Thyroid gland (tissue), 4 donors: ENCODE measurements at regions not wholly inside any gene's neighbourhood (a gene's known extent, or its start where the extent isn't known, plus 50 kb on each side); places are given as distances from the start of the nearest gene placed in this dataset.

Source experiments
- DNase-seq, 2 donors: peaks; one replicate each; pipeline ENCODE4 v3.0.0-alpha.2; 2019
- H3K27ac ChIP-seq, 3 donors: fragments of 200-600 bp; sonication (generic); 1 replicate in 2 of 3; 2 replicates in 1 of 3; pipeline ENCODE4 v1.5.1; 2016 to 2019; ENCODE audit warnings: mild to moderate bottlenecking in 1 of 3, moderate library complexity in 1 of 3
- H3K27me3 ChIP-seq: fragments of 200-600 bp; sonication (generic); one replicate; pipeline ENCODE4 v1.5.1; 2019
- H3K36me3 ChIP-seq, 2 donors: fragments of 200-600 bp; sonication (generic); one replicate each; pipeline ENCODE4 v1.5.1; 2016 to 2019
- H3K4me1 ChIP-seq, 2 donors: fragments of 200-600 bp; sonication (generic); one replicate each; pipeline ENCODE4 v1.5.1; 2017 to 2019
- H3K4me3 ChIP-seq, 3 donors: fragments of 200-600 bp; sonication (generic); replicated peaks in 1 of 3; 1 replicate in 2 of 3; 2 replicates in 1 of 3; pipeline ENCODE4 v1.5.1; 2016; ENCODE audit warnings: mild to moderate bottlenecking in 1 of 3
- H3K9me3 ChIP-seq: fragments of 200-600 bp; sonication (generic); one replicate; pipeline ENCODE4 v1.5.1; 2017
- CTCF ChIP-seq, 6 experiments: fragments of 200-600 bp in 3 of 6; fragments of 450-650 bp in 3 of 6; sonication (generic) in 3 of 6; IDR thresholded peaks; one replicate each; pipeline ENCODE4 v1.5.1; 2016 to 2019; ENCODE audit warnings: antibody characterized with exemption in 6 of 6, mild to moderate bottlenecking in 2 of 6, inconsistent platforms in 1 of 6, moderate library complexity in 1 of 6
- POLR2A ChIP-seq, 2 donors: fragments of 450-650 bp; IDR thresholded peaks; one replicate each; pipeline ENCODE4 v1.6.1; 2017; ENCODE audit warnings: antibody characterized with exemption in 2 of 2, mild to moderate bottlenecking in 2 of 2, moderate library complexity in 1 of 2
- WGBS, 2 donors: methylation state at CpG; one replicate each; pipeline ENCODE4 v1.1.5; 2017; 5-methylcytosine and 5-hydroxymethylcytosine counted together
- intact Hi-C: fragments of 100-400 bp; cut with DNase I; formaldehyde crosslinking; loops from one replicate; pipeline ENCODE4 v1.15.1; 2023

GRCh38 chr7:33750177-33750576 is 155.2 kb upstream of the BMPER start:
- DNase-seq = no peak

GRCh38 chr7:33751443-33751842 is 153.9 kb upstream of the BMPER start:
- Histone ChIP-seq H3K36me3 (no peaks in the 10 kb centered on the region), H3K4me3 (no peak overlapping the region), H3K27ac (no peak overlapping the region), H3K9me3 (no peaks in the 10 kb centered on the region), H3K4me1 (peaks cover 0 to 11% of the 10 kb centered on the region in 2 donors), H3K27me3 (no peaks in the 10 kb centered on the region)
- no peak for DNase-seq
- WGBS, 2 donors = 86 to 100% methylated on average over 1 of the region's 1 CpG
- intact Hi-C loops = loop anchor here (10.0 kb wide), 1 partner anchor 153 kb away; the partner anchor contains the start of gene BMPER
- TF ChIP-seq POLR2A (IDR thresholded peaks at IDR 0.05) (no peak), CTCF (IDR thresholded peaks at IDR 0.05) (no peak)

More at GRCh38 chr7:33750177-33750576, 155.2 kb upstream of the BMPER start:
- no peak overlapping the region for H3K27ac ChIP-seq
- WGBS, 2 donors = 88 to 89% methylated on average over 1 of the region's 1 CpG
- no peak overlapping the region for H3K4me3 ChIP-seq
- TF ChIP-seq CTCF (IDR thresholded peaks at IDR 0.05) = no peak
- no peak for TF ChIP-seq POLR2A (IDR thresholded peaks at IDR 0.05)
- H3K36me3 ChIP-seq = no peaks in the 10 kb centered on the region
- intact Hi-C loops = loop anchor here (10.0 kb wide), 1 partner anchor 155 kb away; the partner anchor contains the start of gene BMPER
- peaks cover 0 to 5% of the 10 kb centered on the region in 2 donors for H3K4me1 ChIP-seq
- no peaks in the 10 kb centered on the region for H3K27me3 ChIP-seq
- no peaks in the 10 kb centered on the region for H3K9me3 ChIP-seq

DNA sequence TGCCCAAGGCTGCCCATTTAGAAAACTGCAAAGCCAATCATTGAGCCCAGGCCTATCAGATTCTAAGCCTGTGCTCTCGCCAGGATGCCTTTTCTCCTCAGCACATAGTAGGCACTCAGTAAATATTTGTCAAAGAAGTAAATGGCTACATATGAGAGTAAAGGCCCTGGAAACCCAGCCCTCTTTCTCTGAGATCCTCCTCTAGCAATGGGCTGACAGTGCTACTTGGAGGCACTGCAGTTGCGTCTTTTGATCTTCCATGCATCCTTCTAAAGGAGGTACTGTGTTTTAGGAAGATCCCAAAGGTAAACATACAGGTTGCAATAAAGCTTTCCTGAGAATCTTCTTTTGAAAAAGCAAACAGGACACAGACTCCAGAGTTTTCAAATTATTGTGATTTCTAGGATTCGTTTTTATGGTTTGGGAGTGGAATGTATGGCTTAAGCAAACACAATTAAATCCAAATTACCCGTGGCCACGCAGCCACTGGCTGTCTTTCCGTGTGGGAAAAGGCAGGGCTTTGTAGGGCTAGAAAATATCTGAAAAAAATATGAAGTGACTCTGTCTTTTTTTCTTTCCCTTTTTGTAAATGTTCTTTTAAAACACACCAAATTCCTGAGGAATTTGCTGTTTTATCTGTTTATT is 151.3 kb upstream of the BMPER start:
- DNase-seq = no peak
- TF ChIP-seq POLR2A (IDR thresholded peaks at IDR 0.05) (no peak), CTCF (IDR thresholded peaks at IDR 0.05) (no peak)
- Histone ChIP-seq H3K36me3 (no peaks in the 10 kb centered on the region), H3K9me3 (no peaks in the 10 kb centered on the region), H3K4me3 (no peak overlapping the region), H3K27ac (no peak overlapping the region), H3K27me3 (no peaks in the 10 kb centered on the region), H3K4me1 (peaks cover 0 to 11% of the 10 kb centered on the region in 2 donors)
- intact Hi-C loops = loop anchor here (10.0 kb wide), 1 partner anchor 151 kb away; the partner anchor contains the start of gene BMPER
- WGBS, 2 donors = 81 to 84% methylated on average over 6 of the region's 6 CpGs

DNA sequence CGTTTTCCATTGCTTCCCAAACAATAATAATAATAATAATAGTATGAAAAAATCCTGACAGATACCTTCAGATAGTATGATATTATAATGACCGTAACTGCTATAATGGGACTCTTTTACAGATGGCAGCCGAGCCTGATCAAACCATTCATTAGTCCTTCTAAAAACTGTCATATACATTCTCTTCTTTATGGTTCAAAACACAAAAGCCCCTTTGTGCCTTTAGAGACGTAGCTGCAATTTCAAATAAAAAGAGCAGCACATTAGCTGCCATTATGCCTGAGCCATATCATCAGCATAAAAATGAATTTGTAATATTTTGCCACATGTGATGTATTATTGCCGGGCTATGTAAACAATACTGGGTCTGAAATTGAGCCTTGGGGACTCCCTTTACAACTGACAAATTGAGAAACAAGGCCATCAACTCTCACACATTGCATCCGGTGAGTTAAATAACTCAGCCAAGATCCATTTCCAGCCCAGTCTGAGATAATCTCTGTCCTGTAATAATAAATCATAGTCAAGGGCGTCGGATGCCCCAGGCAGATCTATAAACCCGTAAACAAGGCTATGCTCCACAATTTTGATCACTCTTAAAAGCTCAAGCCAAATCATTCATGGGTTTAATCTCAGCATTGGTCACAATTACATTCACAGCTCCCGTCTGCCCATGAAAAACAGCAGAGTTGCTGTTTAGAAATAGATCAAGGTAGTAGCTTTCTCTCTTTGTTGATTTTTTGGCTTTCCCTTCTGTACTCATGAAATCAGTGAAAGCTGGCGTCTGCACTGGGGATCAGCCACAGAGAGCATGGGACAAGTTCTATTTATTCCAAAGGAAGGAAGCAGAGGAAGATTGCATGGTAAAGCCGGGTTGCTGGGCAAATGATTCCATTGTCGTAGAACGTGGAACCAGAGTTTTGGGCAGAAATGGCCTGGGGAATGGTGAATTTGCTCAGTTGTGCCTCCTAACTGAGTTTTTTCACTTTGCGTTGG is 150.1 kb upstream of the BMPER start:
- Histone ChIP-seq H3K4me1 (peaks cover 0 to 11% of the 10 kb centered on the region in 2 donors), H3K36me3 (no peaks in the 10 kb centered on the region), H3K27me3 (no peaks in the 10 kb centered on the region), H3K9me3 (no peaks in the 10 kb centered on the region), H3K4me3 (no peak overlapping the region), H3K27ac (no peak overlapping the region)
- peak in 1 of 2 donors; percentile 13 for DNase-seq
- intact Hi-C loops = loop anchor here (10.0 kb wide), 1 partner anchor 150 kb away; the partner anchor contains the start of gene BMPER
- 56 to 73% methylated on average over 15 of the region's 15 CpGs for WGBS, 2 donors
- TF ChIP-seq CTCF (IDR thresholded peaks at IDR 0.05) (no peak), POLR2A (IDR thresholded peaks at IDR 0.05) (no peak)
